Activated CD8-positive, alpha-beta memory T cell treated with anti-CD3 and anti-CD28 coated beads, Interleukin-2, amount 50 U/mL, for 1 hour (primary cell): ENCODE measurements at regions not wholly inside any gene's neighbourhood (a gene's known extent, or its start where the extent isn't known, plus 50 kb on each side); places are given as distances from the start of the nearest gene placed in this dataset.
"Not testable (repeated sequence)": the region's sequence is repeated elsewhere in the genome, so short reads cannot be mapped to it uniquely, and the experiment has no call there.

ENCODE experiments used
- DNase-seq: peaks from one replicate; pipeline ENCODE4 v3.0.0-alpha.2; 2020; ENCODE audit errors: extremely low read depth

DNA sequence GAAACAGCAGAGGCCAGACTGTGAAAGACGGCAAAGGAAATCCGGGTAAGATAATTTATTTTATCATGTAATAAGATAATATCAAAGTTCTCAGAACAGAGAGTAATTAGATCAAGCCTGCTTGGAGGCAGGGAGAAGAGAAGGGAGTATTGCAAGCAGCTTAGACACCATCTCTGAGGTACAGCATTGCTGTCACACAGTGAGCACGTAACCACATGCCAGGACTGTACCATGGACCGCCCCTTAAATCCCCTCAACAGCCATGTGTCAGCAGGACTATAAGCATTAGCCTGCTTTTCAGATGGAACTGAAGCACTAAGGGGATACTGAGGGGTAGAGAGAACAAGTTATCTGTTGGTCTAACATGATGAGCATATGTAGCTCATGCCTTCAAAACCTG lies 141.5 kb downstream of the C6orf118 start:
- DNase-seq: no peak

- DNase-seq: no peak
Measured at GRCh38 chr6:165167311-165167710, 142.1 kb downstream of the C6orf118 start.

- DNase-seq: no peak
Measured at GRCh38 chr6:165163519-165163918, 145.9 kb downstream of the C6orf118 start.

- no peak for DNase-seq
Measured at GRCh38 chr6:165159460-165159859, 149.9 kb downstream of the C6orf118 start.

DNA sequence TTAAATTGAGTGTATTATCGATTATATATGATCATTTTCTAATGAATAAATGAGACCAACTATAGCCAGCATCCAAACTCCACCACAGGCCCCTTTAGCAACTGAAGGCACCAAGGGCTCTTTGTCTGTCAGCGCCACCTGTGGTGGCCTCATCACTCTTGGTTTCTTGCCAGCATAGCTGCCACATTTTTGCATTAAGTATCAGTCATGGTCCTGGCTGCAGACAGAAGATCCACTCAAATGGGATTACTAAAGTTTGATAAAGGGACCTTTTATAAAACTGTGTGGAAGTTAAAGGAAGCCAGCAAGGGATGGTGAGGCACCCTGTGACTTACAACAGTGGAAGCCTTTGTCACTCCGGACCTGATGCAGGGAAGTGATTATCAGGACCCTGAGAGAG lies 162.9 kb downstream of the C6orf118 start:
- no peak for DNase-seq

GRCh38 chr6:165135889-165136288 lies 173.5 kb downstream of the C6orf118 start:
- DNase-seq: no peak

- no peak for DNase-seq
Measured at GRCh38 chr6:165129086-165129485, 180.3 kb downstream of the C6orf118 start.

- not testable (repeated sequence) for DNase-seq
Measured at GRCh38 chr6:165127743-165128142, 181.7 kb downstream of the C6orf118 start.

DNA sequence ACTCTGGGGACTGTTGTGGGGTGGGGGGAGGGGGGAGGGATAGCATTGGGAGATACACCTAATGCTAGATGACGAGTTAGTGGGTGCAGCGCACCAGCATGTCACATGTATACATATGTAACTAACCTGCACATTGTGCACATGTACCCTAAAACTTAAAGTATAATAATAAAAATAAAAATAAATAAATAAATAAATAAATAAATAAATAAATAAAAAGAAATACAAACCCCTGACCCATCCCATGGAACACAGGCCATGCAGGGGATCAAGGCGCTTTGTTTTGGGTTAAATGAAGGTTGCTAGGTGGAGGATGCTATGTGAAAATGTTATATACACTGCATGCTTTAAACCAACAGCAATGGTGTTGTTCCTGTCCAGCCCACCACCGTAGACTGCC lies 184.7 kb downstream of the C6orf118 start:
- not testable (repeated sequence) for DNase-seq

DNA sequence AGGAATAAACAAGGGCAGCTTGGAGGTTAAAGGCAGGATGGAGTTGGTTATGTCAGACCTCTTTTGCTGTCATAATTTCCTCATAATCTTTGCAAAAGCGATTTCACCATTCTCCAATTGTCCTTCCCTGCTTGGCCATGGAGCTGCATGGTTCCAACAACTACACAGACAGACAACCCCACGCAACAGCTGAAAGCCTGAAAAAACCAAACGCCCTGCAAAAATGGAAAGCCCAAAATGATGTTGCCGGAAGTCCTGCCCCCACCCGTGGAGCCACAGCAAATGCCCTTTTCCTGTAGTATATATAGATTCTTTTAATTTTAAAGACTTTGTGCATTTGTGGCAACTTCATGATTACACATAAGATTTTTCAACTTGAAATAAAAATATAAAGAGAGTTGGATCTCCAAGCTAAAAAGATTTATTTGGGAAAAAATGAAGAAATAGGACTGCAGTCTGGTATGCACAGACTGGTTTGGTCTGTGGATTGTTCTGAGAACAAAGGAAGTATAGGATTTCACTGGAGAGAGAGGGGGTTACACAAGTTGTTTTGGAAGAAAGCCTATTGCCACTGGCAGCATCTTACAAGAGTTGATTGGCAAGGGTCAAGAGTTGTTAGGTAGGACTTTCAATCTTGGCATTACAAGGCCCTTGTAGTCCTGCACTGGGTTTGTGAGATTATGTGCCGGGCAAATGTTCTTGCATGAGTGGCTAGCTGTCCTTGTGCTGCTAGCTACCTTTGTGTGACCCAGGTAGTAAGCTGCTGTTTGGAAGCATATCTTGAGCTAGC lies 190.0 kb downstream of the C6orf118 start:
- no peak for DNase-seq

DNA sequence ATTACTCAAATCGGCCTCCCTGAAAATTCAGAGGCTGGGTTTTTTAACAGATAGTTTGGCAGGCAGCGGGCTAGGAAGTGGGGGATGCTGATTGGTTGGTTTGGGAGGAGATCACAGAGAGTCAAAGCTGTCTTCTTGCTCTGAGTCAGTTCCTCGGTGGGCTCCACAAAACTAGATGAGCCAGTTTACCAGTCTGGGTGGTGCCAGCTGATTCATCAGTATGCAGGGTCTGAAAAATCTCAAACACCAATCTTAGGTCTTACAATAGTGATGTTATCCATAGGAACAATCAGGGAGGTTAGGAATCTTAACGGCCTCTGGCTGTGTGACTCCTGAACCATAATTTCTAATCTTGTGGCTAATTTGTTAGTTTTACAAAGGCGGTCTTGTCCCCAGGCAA lies 190.7 kb downstream of the C6orf118 start:
- no peak for DNase-seq

GRCh38 chr6:165117806-165118205 lies 191.6 kb downstream of the C6orf118 start:
- DNase-seq: no peak

DNA sequence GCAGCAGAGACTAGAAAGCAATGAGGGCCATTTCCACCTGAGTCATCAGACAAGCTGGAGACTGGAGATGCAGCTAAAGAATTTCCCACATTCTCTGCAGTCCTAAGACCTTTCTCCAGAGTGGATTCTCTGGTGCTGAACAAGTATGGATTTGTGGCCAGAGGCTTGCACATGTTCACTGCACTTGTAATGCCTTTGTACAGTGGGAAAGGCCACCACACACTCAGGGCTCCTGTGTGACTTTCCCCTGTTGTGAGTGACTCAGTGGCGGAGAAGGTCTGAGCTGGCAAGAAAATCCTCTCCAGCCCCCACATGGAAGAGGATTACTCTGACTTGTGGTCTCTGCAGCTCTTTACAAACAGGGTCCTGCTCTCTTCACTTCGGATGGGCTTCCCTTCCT lies 192.3 kb downstream of the C6orf118 start:
- no peak for DNase-seq

- DNase-seq: no peak
Measured at GRCh38 chr6:165110860-165111259, 198.5 kb downstream of the C6orf118 start.

- DNase-seq: no peak
Measured at GRCh38 chr6:165109011-165109410, 200.4 kb downstream of the C6orf118 start.

DNA sequence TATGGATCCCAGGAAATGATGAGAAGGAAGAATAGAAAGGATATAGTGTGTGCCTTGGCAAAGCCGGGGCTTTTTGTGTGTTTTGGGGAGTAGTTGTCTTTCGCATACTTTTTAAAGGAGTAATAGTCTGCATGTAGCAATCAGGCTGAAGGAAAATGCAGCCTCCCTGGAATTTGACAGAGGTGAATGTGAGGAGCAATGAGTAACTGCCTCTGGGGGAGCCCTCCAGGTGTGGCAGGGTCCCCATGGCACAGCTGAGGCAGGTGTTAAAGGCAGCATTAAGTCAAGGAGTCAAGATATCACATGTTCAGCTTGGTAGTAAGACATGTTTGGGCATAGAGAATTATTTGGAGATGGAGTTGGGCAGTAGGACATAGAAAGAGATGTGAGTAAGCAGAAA lies 203.1 kb downstream of the C6orf118 start:
- DNase-seq: no peak

- no peak for DNase-seq
Measured at GRCh38 chr6:165098165-165098564, 211.2 kb downstream of the C6orf118 start.

GRCh38 chr6:165096868-165097267 lies 212.5 kb downstream of the C6orf118 start:
- no peak for DNase-seq

DNA sequence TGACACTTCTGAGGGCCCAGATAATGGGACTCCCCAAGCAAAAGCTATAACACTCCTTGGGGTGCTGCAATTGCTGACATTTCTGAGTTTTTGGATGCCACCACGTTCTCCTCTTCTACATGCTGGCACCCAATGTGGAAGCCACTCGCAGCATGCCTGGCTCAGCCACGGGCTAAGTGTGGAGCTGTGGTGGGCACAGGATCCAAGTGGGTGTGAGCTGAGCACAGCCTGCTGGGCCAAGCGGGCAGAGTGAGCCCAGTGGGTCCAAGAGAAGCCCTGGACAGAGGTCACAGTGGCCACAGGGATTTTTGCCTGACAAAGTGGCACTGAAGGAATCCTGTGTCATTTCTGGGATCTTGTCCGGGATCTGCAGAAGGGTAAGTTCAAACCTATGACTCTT lies 213.2 kb downstream of the C6orf118 start:
- no peak for DNase-seq

DNA sequence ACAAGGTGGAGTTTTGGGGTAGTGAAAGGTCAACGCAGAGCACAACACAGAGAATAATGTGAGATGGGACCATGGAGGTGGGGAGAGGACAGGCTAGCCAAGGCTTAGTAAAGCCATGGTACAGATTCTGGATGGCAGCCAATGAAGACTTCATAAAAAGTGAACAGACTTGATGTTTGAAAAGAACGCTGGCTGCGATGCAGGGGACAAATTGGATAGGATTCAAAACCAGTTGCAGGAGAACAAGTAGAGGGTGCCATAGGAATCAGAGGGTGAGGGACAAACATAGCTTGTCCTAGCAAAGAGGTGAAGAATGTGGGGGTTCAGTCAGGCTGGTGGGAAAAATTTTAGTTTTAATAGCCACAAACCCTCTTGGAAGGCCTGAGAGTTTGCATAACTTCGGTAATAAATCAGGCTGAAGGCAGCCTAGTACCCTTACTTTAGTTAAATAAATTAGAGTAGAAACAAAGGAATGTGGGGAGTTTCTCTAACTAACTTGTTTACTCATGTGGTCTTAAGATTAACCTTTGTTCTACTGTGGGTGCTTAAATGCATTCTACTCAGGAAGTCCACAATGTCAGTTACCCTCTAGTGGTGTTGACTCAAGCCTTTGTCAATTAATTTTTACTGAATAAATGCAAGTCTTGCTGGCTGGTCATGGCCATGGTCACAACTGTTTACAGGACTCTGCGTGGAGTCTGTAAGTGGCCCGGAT lies 216.4 kb downstream of the C6orf118 start:
- no peak for DNase-seq

DNA sequence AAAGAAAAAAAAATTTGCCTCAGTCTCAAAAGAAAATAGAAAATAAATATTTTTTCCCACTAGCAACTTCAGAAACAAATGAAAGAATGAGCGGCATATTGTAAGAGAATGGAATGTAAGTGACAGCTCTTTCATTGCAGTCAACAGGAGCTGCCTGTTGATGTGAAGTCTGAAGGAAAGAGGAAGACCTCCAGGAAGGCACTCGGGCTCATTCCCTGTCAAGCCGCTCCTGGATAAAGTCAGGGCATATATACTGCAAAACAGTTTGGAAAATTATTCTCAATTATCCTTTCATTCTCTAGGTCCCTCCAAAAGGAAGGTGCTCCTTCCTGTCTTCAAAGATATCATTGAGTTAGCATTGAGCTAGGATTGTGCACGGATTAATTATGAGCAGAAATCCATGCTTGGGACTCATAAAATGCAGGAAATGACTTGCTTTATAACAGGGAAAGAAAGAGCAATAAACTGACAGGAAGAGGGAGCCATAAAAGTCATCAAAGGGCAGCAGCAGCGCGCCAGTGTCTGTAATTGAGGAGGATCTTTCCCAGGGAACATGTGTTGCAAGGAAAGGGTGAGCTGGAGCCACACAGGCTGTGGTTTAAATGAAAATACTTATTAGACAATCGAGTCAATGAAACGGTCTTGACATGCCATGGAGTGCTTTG lies 218.2 kb downstream of the C6orf118 start:
- no peak for DNase-seq

- no peak for DNase-seq
Measured at GRCh38 chr6:165090242-165090641, 219.2 kb downstream of the C6orf118 start.

DNA sequence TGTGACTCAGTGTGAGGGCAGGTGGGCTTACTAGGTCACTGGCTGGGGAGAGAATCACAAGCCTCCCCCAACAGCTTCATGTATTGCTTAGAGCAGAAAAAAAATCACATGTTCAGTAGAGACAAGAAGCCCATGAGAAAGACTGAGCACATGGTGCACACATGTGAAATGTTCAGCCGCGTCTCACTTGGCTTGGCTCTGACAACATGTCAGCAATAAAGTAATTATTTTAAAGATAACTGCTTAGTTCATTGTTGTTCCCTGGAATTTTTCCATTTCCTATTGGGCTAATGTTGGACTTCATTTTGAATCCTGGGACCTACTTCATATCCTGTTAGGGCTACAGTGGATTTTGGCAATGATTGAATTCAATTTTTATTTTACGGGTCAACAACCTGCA lies 222.6 kb downstream of the C6orf118 start:
- DNase-seq: no peak
